Activated T-cell treated with anti-CD3 and anti-CD28 coated beads, Interleukin-2, amount 50 U/mL, for 4 hours (primary cell): ENCODE measurements at regions not wholly inside any gene's neighbourhood (a gene's known extent, or its start where the extent isn't known, plus 50 kb on each side); places are given as distances from the start of the nearest gene placed in this dataset.
"Not testable (repeated sequence)": the region's sequence is repeated elsewhere in the genome, so short reads cannot be mapped to it uniquely, and the experiment has no call there.

ENCODE experiments used
- ATAC-seq, 2 donors: fragments of 200-7000 bp; cut with Tn5 transposase; one replicate each; pipeline ENCODE4 v1.10.0; 2021
- DNase-seq: peaks from one replicate; pipeline ENCODE4 v3.0.0-alpha.2; 2020
- H3K27me3 Mint-ChIP-seq: one replicate; pipeline ENCODE4 v1.8.0; 2021; ENCODE audit warnings: low read depth, mixed read lengths
- H3K36me3 Mint-ChIP-seq: one replicate; pipeline ENCODE4 v1.8.0; 2022; ENCODE audit warnings: mixed read lengths; ENCODE audit not compliant: insufficient read depth
- H3K4me1 Mint-ChIP-seq: one replicate; pipeline ENCODE4 v1.8.0; 2021; ENCODE audit warnings: low read depth, mixed read lengths
- H3K4me3 Mint-ChIP-seq: one replicate; pipeline ENCODE4 v1.8.0; 2021; ENCODE audit warnings: mild to moderate bottlenecking, moderate library complexity, mixed read lengths
- H3K9me3 Mint-ChIP-seq: one replicate; pipeline ENCODE4 v1.8.0; 2021; ENCODE audit warnings: mixed read lengths

DNA sequence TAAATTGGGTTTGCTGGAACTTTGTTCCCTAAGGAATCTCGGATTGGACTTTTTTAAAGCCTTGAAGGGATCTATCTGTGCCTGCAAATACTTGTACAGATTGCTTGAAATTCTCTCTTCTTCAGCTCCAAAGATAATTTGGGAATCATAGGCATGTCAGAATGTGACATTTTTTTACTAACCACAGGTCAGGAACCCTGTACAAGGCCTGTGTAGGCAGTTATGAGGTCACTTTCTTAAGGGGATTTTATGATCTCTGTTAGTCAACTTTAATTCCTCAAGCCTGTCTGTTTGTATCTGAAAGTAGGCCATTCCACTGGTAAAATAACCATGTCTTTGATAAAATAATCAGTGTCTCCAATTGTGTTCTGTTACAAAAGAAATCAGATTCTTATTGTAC lies 369.9 kb upstream of the NPAP1 start:
- not testable (repeated sequence) for H3K27me3 Mint-ChIP-seq, H3K36me3 Mint-ChIP-seq, ATAC-seq, DNase-seq, H3K4me3 Mint-ChIP-seq, H3K4me1 Mint-ChIP-seq
- H3K9me3 Mint-ChIP-seq, result peaks cover 11% of the 10 kb centered on the region

DNA sequence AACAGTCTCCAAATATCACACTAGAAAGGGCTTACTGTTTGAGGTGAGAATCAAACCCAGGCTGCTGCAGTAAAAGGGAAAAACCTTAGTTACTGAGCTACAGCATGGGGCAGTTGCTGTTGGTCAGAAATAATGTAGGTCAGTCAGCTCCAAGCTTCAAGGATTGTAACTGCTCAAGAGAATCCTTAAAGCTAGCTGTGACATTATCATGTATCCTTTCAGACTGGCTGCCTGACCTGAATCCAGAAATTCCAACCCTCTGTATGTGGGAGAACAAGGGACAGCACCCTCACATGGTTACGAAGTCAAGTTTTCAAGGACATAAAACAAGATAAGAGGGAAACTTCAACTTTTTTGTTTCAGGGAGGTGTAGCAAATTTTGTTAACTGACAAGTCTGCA lies 365.9 kb upstream of the NPAP1 start:
- H3K27me3 Mint-ChIP-seq, DNase-seq, H3K4me1 Mint-ChIP-seq, H3K9me3 Mint-ChIP-seq, H3K36me3 Mint-ChIP-seq, ATAC-seq, H3K4me3 Mint-ChIP-seq: not testable (repeated sequence)

DNA sequence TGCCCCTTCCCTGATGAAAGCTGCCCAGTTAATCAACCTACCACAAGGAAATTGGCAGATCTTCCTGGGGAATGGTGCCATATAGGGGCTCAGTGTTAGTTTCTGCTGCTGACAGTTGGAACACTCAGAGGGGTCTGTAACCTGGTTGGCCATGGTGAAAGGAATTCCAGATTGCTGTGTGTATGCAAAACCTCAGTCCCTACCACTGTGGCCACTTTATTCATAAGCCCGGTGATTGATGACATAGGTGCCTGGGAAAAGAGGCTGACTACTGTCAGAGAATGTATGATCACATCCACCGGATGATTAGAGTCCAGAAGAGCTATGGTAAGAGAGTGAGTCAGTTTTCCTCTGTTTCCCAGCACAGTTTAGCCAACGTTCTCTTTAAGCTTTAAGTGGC lies 363.9 kb upstream of the NPAP1 start:
- H3K27me3 Mint-ChIP-seq, H3K9me3 Mint-ChIP-seq, DNase-seq, H3K36me3 Mint-ChIP-seq, H3K4me1 Mint-ChIP-seq, H3K4me3 Mint-ChIP-seq, ATAC-seq: not testable (repeated sequence)

DNA sequence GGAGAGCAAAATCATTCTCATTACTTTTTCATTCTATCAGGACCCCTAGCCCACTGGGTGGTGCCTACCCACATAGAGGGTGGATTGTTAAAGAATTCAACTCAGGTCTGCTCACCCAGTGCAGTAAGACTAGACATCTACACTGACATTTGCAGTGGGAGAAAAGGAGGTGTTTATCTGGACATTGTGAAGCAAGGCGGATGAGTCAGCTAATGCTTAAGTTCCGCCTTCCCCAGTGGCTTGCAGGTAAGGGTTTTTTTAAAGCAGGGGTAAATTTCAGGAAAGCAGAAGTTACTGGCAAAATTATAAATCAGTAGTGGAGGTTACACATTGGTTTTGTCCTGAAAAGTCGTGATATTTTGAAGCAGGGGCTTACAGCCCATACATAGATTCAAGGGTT lies 359.2 kb upstream of the NPAP1 start:
- H3K36me3 Mint-ChIP-seq, H3K27me3 Mint-ChIP-seq: not testable (repeated sequence)

DNA sequence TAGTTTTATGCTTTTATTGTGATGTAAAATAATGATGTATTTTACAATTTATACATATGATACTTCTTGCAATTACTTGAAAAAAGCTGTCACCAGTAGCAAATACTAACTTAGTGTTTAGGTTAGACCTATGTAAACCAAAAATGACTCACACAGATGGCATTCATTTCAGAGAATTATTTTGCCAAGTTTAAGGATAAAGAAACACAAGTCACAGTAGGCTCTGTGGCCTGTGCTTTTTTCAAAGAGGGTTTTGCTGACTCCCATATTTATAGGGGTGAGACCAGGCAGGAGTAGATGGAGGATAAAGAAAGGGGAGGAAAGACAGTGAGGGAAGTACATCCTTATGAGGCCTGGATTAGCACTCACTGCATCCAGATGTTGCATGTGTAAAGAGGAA lies 356.6 kb upstream of the NPAP1 start:
- Mint-ChIP-seq H3K9me3 (peaks cover under 1% of the 10 kb centered on the region), H3K36me3 (no peaks in the 10 kb centered on the region), H3K27me3 (no peaks in the 10 kb centered on the region), H3K4me3 (no peak overlapping the region), H3K4me1 (no peaks in the 10 kb centered on the region)
- ATAC-seq (no peak), DNase-seq (no peak)

More for the DNA sequence above, 359.2 kb upstream of the NPAP1 start:
- DNase-seq, ATAC-seq, H3K9me3 Mint-ChIP-seq, H3K4me3 Mint-ChIP-seq, H3K4me1 Mint-ChIP-seq: not testable (repeated sequence)

DNA sequence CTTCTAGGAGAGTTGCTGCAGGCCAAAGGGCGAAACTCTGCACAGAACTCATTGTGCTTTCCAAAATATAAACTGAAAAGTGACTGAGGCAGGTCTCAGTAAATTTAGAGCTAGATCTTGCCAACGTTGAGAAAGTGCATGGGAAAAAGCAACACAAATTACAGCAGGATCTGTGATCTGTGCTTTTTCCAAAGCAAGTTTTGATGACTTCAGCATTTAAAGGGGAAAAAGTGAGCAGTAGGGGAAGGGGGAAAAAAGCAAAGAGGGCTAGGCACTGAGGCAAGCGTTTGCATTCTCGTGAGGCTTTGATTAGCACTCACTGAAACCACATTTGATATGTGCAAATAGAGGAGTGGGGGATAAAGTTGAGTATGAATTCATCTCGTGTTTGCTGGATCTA lies 351.5 kb upstream of the NPAP1 start:
- not testable (repeated sequence) for H3K36me3 Mint-ChIP-seq, DNase-seq, H3K27me3 Mint-ChIP-seq, H3K4me1 Mint-ChIP-seq, H3K4me3 Mint-ChIP-seq, ATAC-seq
- peaks cover 18% of the 10 kb centered on the region for H3K9me3 Mint-ChIP-seq

DNA sequence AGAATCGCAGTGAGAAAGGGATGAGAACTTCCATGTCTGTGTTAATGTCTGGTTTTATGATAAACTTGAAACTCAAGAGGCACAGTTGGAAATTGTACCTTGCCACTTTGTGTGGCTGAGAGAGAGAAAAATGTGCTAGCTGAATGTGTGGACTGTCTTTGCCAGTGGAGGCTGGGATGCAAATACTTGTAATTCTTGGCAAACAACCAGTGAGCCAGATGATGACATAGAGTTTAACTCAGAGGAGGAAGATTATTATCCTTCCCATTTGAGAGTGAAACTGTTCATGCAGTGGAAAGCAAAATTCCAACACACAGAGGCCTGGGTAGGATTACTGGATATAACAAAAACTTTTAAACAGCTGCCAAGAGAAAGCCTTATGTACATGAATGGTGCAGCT lies 349.1 kb upstream of the NPAP1 start:
- not testable (repeated sequence) for H3K36me3 Mint-ChIP-seq, H3K27me3 Mint-ChIP-seq, H3K4me1 Mint-ChIP-seq, H3K4me3 Mint-ChIP-seq, ATAC-seq, DNase-seq
- peaks cover 18% of the 10 kb centered on the region for H3K9me3 Mint-ChIP-seq

DNA sequence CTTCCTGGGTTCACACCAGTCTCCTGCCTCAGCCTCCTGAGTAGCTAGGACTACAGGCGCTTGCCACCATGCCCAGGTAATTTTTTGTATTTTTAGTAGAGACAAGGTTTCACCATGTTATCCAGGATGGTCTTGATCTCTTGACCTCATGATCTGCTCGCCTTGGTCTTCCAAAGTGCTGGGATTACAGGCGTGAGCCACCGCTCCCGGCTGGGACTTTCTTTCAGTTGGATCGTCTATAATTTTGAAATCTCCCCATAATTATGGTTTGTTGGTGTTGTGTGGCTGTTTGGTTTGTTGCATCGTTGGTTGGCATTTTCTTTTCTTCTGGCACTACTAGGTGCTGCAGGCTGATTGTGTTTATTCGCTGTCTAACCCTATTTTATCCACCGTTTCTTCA lies 343.6 kb upstream of the NPAP1 start:
- not testable (repeated sequence) for H3K36me3 Mint-ChIP-seq, H3K27me3 Mint-ChIP-seq, H3K4me1 Mint-ChIP-seq, DNase-seq, ATAC-seq, H3K9me3 Mint-ChIP-seq, H3K4me3 Mint-ChIP-seq

DNA sequence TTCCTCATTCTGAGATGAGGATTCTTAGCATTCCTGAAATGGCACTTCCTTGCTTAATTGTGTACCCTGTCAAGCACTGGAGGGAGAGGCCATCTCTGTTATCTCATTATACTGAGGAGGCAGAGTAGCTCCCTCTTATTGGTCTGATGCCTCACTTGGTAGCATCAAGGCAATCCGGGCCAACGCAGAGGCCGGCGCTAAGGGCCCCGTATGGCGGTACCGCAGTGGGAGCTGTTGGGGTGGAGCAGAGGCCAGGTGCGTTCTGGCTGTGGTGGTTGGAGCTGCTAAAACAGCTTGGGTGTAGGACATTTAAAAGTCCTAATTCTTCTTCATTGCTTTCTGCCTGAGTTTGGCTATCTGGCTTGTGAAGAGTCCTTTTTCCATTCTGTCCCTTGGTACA lies 333.7 kb upstream of the NPAP1 start:
- not testable (repeated sequence) for H3K4me3 Mint-ChIP-seq, H3K9me3 Mint-ChIP-seq

DNA sequence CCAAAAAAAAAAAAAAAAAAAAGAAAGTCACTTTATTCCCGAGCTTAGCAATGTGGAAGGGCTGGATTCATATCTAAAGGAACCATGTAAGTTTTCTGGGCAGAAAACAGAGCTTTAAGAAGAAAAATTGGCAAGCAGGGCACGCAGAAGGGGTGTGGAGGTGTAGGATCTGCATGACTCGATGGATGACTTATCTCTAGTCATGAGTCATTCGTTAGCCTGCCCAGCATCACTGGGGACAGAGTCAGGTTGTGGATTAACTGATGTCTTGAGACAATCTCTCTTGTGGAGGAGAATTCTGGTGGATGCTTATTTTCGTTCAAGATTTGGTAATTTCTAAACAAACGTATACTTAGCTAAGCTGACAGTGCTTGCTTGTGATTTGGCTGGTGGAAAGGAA lies 322.8 kb upstream of the NPAP1 start:
- not testable (repeated sequence) for H3K36me3 Mint-ChIP-seq, H3K27me3 Mint-ChIP-seq, DNase-seq, H3K9me3 Mint-ChIP-seq, H3K4me1 Mint-ChIP-seq, ATAC-seq, H3K4me3 Mint-ChIP-seq

More for the DNA sequence above, 333.7 kb upstream of the NPAP1 start:
- not testable (repeated sequence) for DNase-seq, H3K36me3 Mint-ChIP-seq, H3K27me3 Mint-ChIP-seq, ATAC-seq, H3K4me1 Mint-ChIP-seq

DNA sequence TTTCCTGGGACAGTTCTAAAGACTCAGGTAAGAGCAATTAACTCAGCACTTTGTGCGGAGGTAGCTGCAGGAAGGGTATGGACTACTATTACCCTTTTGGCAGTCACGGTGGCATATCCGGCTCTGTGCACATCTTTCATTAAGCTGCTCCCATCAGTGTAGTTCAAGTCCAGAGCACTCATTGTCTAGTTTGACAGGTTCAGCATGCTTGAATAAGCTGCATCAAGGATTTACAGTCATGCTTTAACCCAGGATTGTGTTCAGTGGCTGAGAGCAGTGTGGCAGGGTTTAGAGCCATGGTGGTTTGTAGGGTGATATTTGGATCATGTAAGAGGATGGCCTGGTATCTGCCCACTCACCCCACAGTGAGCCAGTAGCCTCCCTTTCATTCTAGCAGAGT lies 294.5 kb upstream of the NPAP1 start:
- not testable (repeated sequence) for H3K4me3 Mint-ChIP-seq, H3K4me1 Mint-ChIP-seq, ATAC-seq, H3K27me3 Mint-ChIP-seq, DNase-seq, H3K36me3 Mint-ChIP-seq
- peaks cover 11% of the 10 kb centered on the region for H3K9me3 Mint-ChIP-seq

DNA sequence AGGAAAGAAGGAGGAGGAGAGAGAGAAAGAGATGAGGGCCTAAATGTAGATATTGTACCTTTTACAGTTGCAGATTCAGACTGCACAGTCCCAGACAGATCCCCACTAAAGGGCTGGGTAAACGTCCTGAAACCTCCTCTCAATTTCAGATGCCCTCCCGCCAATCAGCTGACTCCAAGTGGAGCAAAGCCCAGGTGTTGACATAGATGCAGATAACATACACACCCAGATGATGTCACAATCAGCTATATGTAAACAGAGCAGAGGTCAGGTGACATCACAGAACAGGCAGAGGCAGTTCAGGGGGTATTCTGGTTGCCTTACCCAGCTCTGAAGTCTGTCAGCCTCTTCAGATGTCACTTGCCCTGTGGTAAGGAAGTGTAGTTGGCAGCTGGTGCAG lies 290.3 kb upstream of the NPAP1 start:
- not testable (repeated sequence) for H3K9me3 Mint-ChIP-seq, H3K4me3 Mint-ChIP-seq, ATAC-seq, DNase-seq, H3K36me3 Mint-ChIP-seq, H3K27me3 Mint-ChIP-seq, H3K4me1 Mint-ChIP-seq

DNA sequence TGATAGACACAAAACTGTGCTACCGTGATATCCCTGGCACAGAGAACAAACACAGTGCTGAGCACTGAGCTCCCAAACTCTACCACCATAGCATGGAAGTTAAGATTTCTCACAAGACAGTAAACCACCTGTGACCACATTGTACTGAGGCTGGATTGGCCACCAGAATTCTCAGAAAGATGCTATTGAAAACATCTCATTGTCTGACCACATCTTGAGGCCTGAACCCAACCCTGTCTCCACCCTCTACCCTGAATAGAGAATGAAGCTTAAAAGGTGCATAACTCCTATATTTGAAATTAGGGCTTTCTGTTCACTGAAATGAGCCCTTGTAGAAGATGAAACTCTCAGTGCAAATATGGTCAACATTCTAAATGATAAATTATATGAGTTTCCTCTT lies 281.3 kb upstream of the NPAP1 start:
- ATAC-seq (no peak), DNase-seq (no peak)
- Mint-ChIP-seq H3K36me3 (no peaks in the 10 kb centered on the region), H3K4me1 (no peaks in the 10 kb centered on the region), H3K9me3 (no peaks in the 10 kb centered on the region), H3K27me3 (no peaks in the 10 kb centered on the region), H3K4me3 (no peak overlapping the region)

DNA sequence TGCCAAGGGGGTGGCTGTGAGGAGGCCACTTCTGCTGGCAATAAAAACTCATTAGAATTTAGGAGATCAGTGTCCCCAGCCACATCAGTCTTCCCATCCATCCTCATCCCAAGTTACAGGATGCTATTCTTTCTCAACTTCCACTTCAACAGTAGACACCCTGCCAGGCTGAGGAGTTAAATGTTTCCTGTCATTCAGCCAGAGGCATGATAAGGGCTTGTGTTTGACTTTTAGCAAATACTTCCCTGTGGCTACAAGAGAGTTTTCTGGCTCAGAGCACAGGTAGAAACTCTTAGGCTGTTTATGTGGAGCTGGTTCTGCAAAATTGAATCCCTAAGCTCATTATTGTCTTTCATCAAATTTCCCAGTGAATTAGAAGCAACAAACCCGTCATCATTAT lies 262.9 kb upstream of the NPAP1 start:
- ATAC-seq, H3K4me1 Mint-ChIP-seq, H3K36me3 Mint-ChIP-seq, H3K4me3 Mint-ChIP-seq, DNase-seq, H3K27me3 Mint-ChIP-seq: not testable (repeated sequence)
- H3K9me3 Mint-ChIP-seq, result peaks cover 13% of the 10 kb centered on the region

DNA sequence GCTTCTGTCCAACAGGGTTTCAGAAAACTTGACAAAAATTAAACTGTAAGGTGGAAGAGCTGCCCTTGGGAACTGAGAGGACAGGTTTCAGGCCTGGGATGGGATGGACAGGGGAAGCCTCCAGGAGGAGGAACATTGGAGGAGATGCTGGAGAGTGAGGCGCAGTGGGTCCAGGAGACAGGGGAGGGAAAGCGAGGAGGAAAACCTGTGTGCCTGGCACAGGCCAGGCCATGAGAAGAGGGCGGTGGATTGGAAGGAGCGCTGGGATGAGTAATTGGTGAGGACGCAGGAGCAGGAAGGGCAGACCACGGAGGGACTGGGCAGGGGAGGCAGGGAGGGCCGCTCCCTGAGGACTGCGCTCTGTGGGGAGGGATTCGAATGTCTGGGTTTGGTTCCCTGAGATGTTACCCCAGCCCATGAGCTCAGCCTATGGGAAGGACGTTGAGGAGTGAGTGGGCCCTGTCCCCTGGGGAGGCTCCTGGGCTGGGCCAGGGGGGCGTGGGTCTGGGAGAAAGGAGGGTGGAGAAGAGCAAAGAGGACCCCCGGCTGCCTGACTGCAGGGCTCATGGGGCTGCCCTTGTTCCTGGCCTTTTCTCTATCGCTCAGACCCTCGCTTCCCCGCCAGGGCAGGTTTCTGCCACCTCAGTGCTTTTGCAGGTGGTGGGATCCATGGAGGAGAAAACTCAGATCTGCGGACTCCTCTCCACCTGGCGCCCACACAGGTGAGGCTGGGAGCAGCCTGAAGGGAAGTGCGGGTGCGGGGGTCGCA lies 249.1 kb upstream of the NPAP1 start:
- H3K4me1 Mint-ChIP-seq, H3K27me3 Mint-ChIP-seq, H3K36me3 Mint-ChIP-seq, H3K4me3 Mint-ChIP-seq, H3K9me3 Mint-ChIP-seq, ATAC-seq, DNase-seq: not testable (repeated sequence)

DNA sequence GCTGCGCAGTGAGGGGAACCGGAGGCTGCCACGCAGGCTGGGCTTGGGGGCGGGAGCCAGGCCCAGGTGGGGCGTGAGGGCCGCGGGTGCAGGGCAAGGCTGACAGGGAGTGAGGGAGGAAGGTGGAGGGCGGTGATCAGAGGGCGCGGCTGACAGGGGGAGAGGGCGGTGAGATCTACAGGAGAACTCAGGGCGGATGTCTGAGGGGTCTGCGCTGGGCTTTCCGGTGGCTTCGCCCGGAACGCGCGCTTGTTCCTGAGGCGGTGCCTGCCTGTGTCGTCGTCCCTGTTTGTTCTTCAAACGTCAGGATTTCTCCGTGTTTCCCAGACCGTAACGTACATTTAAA lies 248.5 kb upstream of the NPAP1 start:
- not testable (repeated sequence) for DNase-seq, H3K27me3 Mint-ChIP-seq, H3K36me3 Mint-ChIP-seq, H3K9me3 Mint-ChIP-seq, H3K4me3 Mint-ChIP-seq, H3K4me1 Mint-ChIP-seq
- ATAC-seq, result peak in 1 of 2 donors; percentile 18
